HEK293 (cell line): ENCODE measurements at regions not wholly inside any gene's neighbourhood (a gene's known extent, or its start where the extent isn't known, plus 50 kb on each side); places are given as distances from the start of the nearest gene placed in this dataset.

Experiments used
- CTCF ChIA-PET: fragments of 350-600 bp; formaldehyde crosslinking; extraction: SDS; loops from one replicate; lab custom pipeline; 2021; ENCODE audit warnings: antibody characterized with exemption; lab: Yijun Ruan, JAX
- POLR2A ChIA-PET: fragments of 300-600 bp; formaldehyde crosslinking; extraction: SDS; loops from one replicate; lab custom pipeline; 2020; ENCODE audit warnings: antibody characterized with exemption, inconsistent platforms; lab: Yijun Ruan, JAX
- H3K27ac ChIP-seq: fragments of 200-500 bp; sonication (Bioruptor generic); 2 replicates; pipeline ENCODE4 v1.5.1; 2014; ENCODE audit warnings: low read depth, low read length, control low read depth, inconsistent platforms; ENCODE audit errors: extremely low read depth
- H3K36me3 ChIP-seq, 2 experiments: fragments of 200-500 bp in 1 of 2; sonication (Bioruptor generic) in 1 of 2; 1 replicate in 1 of 2; 2 replicates in 1 of 2; pipeline ENCODE4 v1.5.1; 2014 to 2017; ENCODE audit warnings: inconsistent platforms in 2 of 2, low read length in 2 of 2; ENCODE audit not compliant: control insufficient read depth in 2 of 2, insufficient read depth in 1 of 2
- H3K4me1 ChIP-seq: fragments of 200-500 bp; sonication (Bioruptor generic); 2 replicates; pipeline ENCODE4 v1.5.1; 2014; ENCODE audit warnings: mild to moderate bottlenecking, low read length, inconsistent platforms; ENCODE audit not compliant: control insufficient read depth, insufficient read depth
- H3K4me3 ChIP-seq: 2 replicates; pipeline ENCODE4 v1.5.1; 2011; ENCODE audit warnings: low read depth, mild to moderate bottlenecking, control low read depth, low read length, moderate library complexity
- H3K9me3 ChIP-seq: fragments of 200-500 bp; sonication (Bioruptor generic); 2 replicates; pipeline ENCODE4 v1.5.1; 2014; ENCODE audit warnings: low read depth, low read length, inconsistent platforms; ENCODE audit not compliant: control insufficient read depth, insufficient read depth
- PRDM2 ChIP-seq: fragments of 450-650 bp; formaldehyde crosslinking; IDR thresholded peaks from 2 replicates; pipeline ENCODE4 v1.5.1; 2016; ENCODE audit warnings: missing biosample characterization, missing genetic modification characterization, borderline replicate concordance
- SALL2 ChIP-seq: fragments of 450-650 bp; formaldehyde crosslinking; IDR thresholded peaks from 2 replicates; pipeline ENCODE4 v1.5.0; 2017; ENCODE audit warnings: missing biosample characterization, mild to moderate bottlenecking, missing genetic modification characterization, borderline replicate concordance
- SP2 ChIP-seq: fragments of 450-650 bp; formaldehyde crosslinking; IDR thresholded peaks from 2 replicates; pipeline ENCODE4 v1.5.1; 2016; ENCODE audit warnings: missing biosample characterization, missing genetic modification characterization
- ZNF114 ChIP-seq: fragments of 450-650 bp; formaldehyde crosslinking; IDR thresholded peaks from 2 replicates; pipeline ENCODE4 v1.5.0; 2017; ENCODE audit warnings: missing biosample characterization, missing genetic modification characterization
- ZNF121 ChIP-seq: fragments of 450-650 bp; formaldehyde crosslinking; IDR thresholded peaks from 2 replicates; pipeline ENCODE4 v1.5.1; 2016; ENCODE audit warnings: missing biosample characterization, missing genetic modification characterization
- ZNF155 ChIP-seq: fragments of 450-650 bp; formaldehyde crosslinking; IDR thresholded peaks from 2 replicates; pipeline ENCODE4 v1.5.1; 2016; ENCODE audit warnings: missing biosample characterization, missing genetic modification characterization
- ZNF16 ChIP-seq: fragments of 450-650 bp; formaldehyde crosslinking; IDR thresholded peaks from 2 replicates; pipeline ENCODE4 v1.5.1; 2016; ENCODE audit warnings: low read depth, missing biosample characterization, missing genetic modification characterization
- ZNF175 ChIP-seq: fragments of 450-650 bp; formaldehyde crosslinking; IDR thresholded peaks from 2 replicates; pipeline ENCODE4 v1.5.1; 2016; ENCODE audit warnings: missing biosample characterization, missing genetic modification characterization
- ZNF214 ChIP-seq: fragments of 450-650 bp; formaldehyde crosslinking; IDR thresholded peaks from 2 replicates; pipeline ENCODE4 v1.5.1; 2017; ENCODE audit warnings: missing biosample characterization, mild to moderate bottlenecking, missing genetic modification characterization, borderline replicate concordance
- ZNF341 ChIP-seq: fragments of 450-650 bp; formaldehyde crosslinking; IDR thresholded peaks from 2 replicates; pipeline ENCODE4; 2016; ENCODE audit warnings: low read depth, missing biosample characterization, missing genetic modification characterization
- ZNF362 ChIP-seq: fragments of 450-650 bp; formaldehyde crosslinking; IDR thresholded peaks from 2 replicates; pipeline ENCODE4 v1.5.1; 2016; ENCODE audit warnings: missing biosample characterization, missing genetic modification characterization
- ZNF514 ChIP-seq: fragments of 450-650 bp; formaldehyde crosslinking; IDR thresholded peaks from 2 replicates; pipeline ENCODE4 v1.5.1; 2016; ENCODE audit warnings: missing biosample characterization, missing genetic modification characterization
- ZNF529 ChIP-seq: fragments of 450-650 bp; formaldehyde crosslinking; IDR thresholded peaks from 2 replicates; pipeline ENCODE4 v1.5.1; 2017; ENCODE audit warnings: missing genetic modification characterization, missing biosample characterization; ENCODE audit not compliant: insufficient replicate concordance
- ZNF544 ChIP-seq: fragments of 450-650 bp; formaldehyde crosslinking; IDR thresholded peaks from 2 replicates; pipeline ENCODE4 v1.5.0; 2017; ENCODE audit warnings: missing biosample characterization, missing genetic modification characterization
- ZNF561 ChIP-seq: fragments of 450-650 bp; IDR thresholded peaks from 2 replicates; pipeline ENCODE4 v1.5.1; 2018; ENCODE audit warnings: missing biosample characterization, missing genetic modification characterization, borderline replicate concordance
- ZNF596 ChIP-seq: fragments of 450-650 bp; IDR thresholded peaks from 2 replicates; pipeline ENCODE4 v1.5.0; 2018; ENCODE audit warnings: missing biosample characterization, mild to moderate bottlenecking, missing genetic modification characterization, moderate library complexity
- ZNF792 ChIP-seq: fragments of 450-650 bp; formaldehyde crosslinking; IDR thresholded peaks from 2 replicates; pipeline ENCODE4 v1.5.1; 2016; ENCODE audit warnings: missing biosample characterization, missing genetic modification characterization
- ZSCAN23 ChIP-seq: fragments of 450-650 bp; formaldehyde crosslinking; IDR thresholded peaks from 2 replicates; pipeline ENCODE4 v1.5.1; 2016; ENCODE audit warnings: missing biosample characterization, missing genetic modification characterization
- TF ChIP-seq, protein P1 (sequence below): fragments of 450-650 bp; formaldehyde crosslinking; IDR thresholded peaks from 2 replicates; pipeline ENCODE4 v1.5.1; 2016; ENCODE audit warnings: missing biosample characterization, missing genetic modification characterization
- TF ChIP-seq, protein P2 (sequence below): fragments of 450-650 bp; formaldehyde crosslinking; IDR thresholded peaks from 2 replicates; pipeline ENCODE4 v1.5.1; 2016; ENCODE audit warnings: missing biosample characterization, missing genetic modification characterization
- TF ChIP-seq, protein P3 (sequence below): fragments of 450-650 bp; formaldehyde crosslinking; IDR thresholded peaks from 2 replicates; pipeline ENCODE4 v1.5.1; 2016; ENCODE audit warnings: missing biosample characterization, missing genetic modification characterization
- TF ChIP-seq, protein P4 (sequence below): fragments of 450-650 bp; formaldehyde crosslinking; IDR thresholded peaks from 2 replicates; pipeline ENCODE4 v1.5.1; 2016; ENCODE audit warnings: missing biosample characterization, missing genetic modification characterization, borderline replicate concordance

DNA sequence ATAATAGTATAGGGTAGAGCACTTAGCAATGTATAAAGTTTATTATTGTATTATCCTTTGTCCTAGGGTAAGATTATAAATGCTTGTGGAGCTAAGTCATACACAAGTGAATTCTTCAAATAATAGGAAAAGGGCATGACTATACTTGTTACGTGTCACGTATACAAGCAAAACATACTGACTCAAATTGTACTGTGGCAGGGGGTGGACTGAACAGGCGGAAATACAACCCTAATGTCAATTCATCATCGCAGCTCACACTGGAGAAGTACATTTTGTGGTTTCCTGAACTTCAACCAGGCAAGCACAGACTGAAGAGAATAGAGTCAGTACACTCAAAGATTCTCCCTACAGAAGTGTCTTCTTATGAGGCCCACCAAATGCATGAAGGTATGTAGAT is 201.0 kb downstream of the MBD2 start (continued):
- TF ChIP-seq PRDM2 (tag by site-specific recombination) (no peak), ZNF155 (tag by site-specific recombination) (no peak), ZNF514 (tag by site-specific recombination) (no peak), SP2 (tag by site-specific recombination) (no peak), ZNF596 (tag by site-specific recombination) (no peak), ZNF121 (tag by site-specific recombination) (no peak), ZNF544 (tag by site-specific recombination) (no peak)
- TF ChIP-seq, protein P1, sequence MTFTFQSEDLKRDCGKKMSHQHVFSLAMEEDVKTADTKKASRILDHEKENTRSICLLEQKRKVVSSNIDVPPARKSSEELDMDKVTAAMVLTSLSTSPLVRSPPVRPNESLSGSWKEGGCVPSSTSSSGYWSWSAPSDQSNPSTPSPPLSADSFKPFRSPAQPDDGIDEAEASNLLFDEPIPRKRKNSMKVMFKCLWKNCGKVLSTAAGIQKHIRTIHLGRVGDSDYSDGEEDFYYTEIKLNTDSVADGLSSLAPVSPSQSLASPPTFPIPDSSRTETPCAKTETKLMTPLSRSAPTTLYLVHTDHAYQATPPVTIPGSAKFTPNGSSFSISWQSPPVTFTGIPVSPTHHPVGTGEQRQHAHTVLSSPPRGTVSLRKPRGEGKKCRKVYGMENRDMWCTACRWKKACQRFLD, result no peak
- TF ChIP-seq, protein P2, sequence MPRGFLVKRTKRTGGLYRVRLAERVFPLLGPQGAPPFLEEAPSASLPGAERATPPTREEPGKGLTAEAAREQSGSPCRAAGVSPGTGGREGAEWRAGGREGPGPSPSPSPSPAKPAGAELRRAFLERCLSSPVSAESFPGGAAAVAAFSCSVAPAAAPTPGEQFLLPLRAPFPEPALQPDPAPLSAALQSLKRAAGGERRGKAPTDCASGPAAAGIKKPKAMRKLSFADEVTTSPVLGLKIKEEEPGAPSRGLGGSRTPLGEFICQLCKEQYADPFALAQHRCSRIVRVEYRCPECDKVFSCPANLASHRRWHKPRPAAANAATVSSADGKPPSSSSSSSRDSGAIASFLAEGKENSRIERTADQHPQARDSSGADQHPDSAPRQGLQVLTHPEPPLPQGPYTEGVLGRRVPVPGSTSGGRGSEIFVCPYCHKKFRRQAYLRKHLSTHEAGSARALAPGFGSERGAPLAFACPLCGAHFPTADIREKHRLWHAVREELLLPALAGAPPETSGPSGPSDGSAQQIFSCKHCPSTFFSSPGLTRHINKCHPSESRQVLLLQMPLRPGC, result no peak

DNA sequence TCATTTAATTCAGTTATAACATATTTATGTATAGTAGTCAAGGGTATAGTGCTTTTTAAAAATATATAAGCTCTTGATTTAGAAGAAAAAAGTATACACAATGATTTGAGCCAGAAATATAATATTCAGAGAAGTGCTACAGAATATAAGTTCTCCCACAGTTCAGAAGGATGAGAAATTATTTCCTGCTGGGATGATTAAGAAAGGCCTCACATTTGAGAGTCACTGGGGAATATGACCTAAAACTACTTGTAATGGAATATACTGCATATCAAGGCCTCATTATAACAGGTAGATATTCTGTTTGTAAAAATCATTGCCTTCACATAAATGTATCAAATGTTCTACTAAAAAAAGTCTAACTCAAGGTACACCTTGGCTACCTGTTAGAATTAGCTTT is 203.5 kb downstream of the MBD2 start:
- ChIA-PET POLR2A (no interaction called here), CTCF (interaction anchor here (0.5 to 0.6 kb wide), 2 partner anchors 67 to 420 kb away, joined by 3 to 7 read pairs; no protein-coding TSS in a partner anchor)
- no peaks in the 10 kb centered on the region for H3K36me3 ChIP-seq
- H3K4me1 ChIP-seq, result no peaks in the 10 kb centered on the region
- no peak overlapping the region for H3K27ac ChIP-seq
- H3K9me3 ChIP-seq, result no peaks in the 10 kb centered on the region
- H3K4me3 ChIP-seq, result no peak overlapping the region
- TF ChIP-seq, protein P3, sequence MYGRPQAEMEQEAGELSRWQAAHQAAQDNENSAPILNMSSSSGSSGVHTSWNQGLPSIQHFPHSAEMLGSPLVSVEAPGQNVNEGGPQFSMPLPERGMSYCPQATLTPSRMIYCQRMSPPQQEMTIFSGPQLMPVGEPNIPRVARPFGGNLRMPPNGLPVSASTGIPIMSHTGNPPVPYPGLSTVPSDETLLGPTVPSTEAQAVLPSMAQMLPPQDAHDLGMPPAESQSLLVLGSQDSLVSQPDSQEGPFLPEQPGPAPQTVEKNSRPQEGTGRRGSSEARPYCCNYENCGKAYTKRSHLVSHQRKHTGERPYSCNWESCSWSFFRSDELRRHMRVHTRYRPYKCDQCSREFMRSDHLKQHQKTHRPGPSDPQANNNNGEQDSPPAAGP, result no peak
- TF ChIP-seq, protein P4, sequence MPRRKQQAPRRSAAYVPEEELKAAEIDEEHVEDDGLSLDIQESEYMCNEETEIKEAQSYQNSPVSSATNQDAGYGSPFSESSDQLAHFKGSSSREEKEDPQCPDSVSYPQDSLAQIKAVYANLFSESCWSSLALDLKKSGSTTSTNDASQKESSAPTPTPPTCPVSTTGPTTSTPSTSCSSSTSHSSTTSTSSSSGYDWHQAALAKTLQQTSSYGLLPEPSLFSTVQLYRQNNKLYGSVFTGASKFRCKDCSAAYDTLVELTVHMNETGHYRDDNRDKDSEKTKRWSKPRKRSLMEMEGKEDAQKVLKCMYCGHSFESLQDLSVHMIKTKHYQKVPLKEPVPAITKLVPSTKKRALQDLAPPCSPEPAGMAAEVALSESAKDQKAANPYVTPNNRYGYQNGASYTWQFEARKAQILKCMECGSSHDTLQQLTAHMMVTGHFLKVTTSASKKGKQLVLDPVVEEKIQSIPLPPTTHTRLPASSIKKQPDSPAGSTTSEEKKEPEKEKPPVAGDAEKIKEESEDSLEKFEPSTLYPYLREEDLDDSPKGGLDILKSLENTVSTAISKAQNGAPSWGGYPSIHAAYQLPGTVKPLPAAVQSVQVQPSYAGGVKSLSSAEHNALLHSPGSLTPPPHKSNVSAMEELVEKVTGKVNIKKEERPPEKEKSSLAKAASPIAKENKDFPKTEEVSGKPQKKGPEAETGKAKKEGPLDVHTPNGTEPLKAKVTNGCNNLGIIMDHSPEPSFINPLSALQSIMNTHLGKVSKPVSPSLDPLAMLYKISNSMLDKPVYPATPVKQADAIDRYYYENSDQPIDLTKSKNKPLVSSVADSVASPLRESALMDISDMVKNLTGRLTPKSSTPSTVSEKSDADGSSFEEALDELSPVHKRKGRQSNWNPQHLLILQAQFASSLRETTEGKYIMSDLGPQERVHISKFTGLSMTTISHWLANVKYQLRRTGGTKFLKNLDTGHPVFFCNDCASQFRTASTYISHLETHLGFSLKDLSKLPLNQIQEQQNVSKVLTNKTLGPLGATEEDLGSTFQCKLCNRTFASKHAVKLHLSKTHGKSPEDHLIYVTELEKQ (tag by site-specific recombination), result no peak
- TF ChIP-seq ZNF121 (tag by site-specific recombination) (no peak), ZNF16 (no peak), SALL2 (tag by site-specific recombination) (no peak), ZNF561 (tag by site-specific recombination) (no peak), ZNF214 (tag by site-specific recombination) (no peak), ZNF175 (tag by site-specific recombination) (no peak), ZNF114 (tag by site-specific recombination) (no peak), ZNF544 (tag by site-specific recombination) (no peak), ZSCAN23 (tag by site-specific recombination) (no peak), ZNF341 (tag by site-specific recombination) (no peak), ZNF792 (tag by site-specific recombination) (no peak), ZNF362 (tag by site-specific recombination) (no peak), ZNF529 (tag by site-specific recombination) (no peak)
